OCI-LY3 (cell line): ENCODE measurements at regions not wholly inside any gene's neighbourhood (a gene's known extent, or its start where the extent isn't known, plus 50 kb on each side); places are given as distances from the start of the nearest gene placed in this dataset.

ENCODE experiments used
- H2AFZ ChIP-seq: fragments of 200-600, 300-600 bp; shearing (Covaris generic); 2 replicates; pipeline ENCODE4 v1.6.0; 2014; ENCODE audit warnings: antibody characterized with exemption, low read depth, low read length
- H3K27ac ChIP-seq: fragments of 200-600, 300-600 bp; sonication (generic); 2 replicates; pipeline ENCODE4 v1.5.1; 2014; ENCODE audit warnings: mild to moderate bottlenecking, low read length, moderate library complexity, mixed read lengths
- H3K27me3 ChIP-seq: fragments of 200-600, 300-600 bp; sonication (generic); 2 replicates; pipeline ENCODE4 v1.6.1; 2014; ENCODE audit warnings: low read depth, low read length, mixed read lengths
- H3K36me3 ChIP-seq: fragments of 200-600, 300-600 bp; sonication (generic); replicated peaks from 2 replicates; pipeline ENCODE3; 2014; ENCODE audit warnings: low read depth, low read length, mixed read lengths
- H3K4me1 ChIP-seq: fragments of 300-600, 200-600 bp; sonication (generic); 2 replicates; pipeline ENCODE4 v1.6.1; 2014; ENCODE audit warnings: low read length, mixed read lengths
- H3K4me2 ChIP-seq: fragments of 200-600, 300-600 bp; sonication (generic); 2 replicates; pipeline ENCODE4 v1.6.1; 2014; ENCODE audit warnings: low read length, mixed read lengths
- H3K4me3 ChIP-seq: fragments of 300-600, 200-600 bp; sonication (generic); 2 replicates; pipeline ENCODE4 v1.5.1; 2014; ENCODE audit warnings: antibody characterized with exemption, mild to moderate bottlenecking, low read length, moderate library complexity
- H3K79me2 ChIP-seq: fragments of 300-600, 200-600 bp; shearing (Covaris generic); 2 replicates; pipeline ENCODE4 v1.6.1; 2014; ENCODE audit warnings: mild to moderate bottlenecking, low read length, mixed read lengths
- H3K9ac ChIP-seq: fragments of 300-600, 200-600 bp; shearing (Covaris generic); 2 replicates; pipeline ENCODE4 v1.6.0; 2014; ENCODE audit warnings: mild to moderate bottlenecking, low read length, moderate library complexity
- H3K9me3 ChIP-seq: fragments of 200-600, 300-600 bp; shearing (Covaris generic); 2 replicates; pipeline ENCODE4 v1.6.1; 2014; ENCODE audit warnings: low read length, mixed read lengths; ENCODE audit not compliant: insufficient read depth
- H4K20me1 ChIP-seq: fragments of 200-600, 300-600 bp; sonication (generic); 2 replicates; pipeline ENCODE4 v1.6.1; 2016; ENCODE audit warnings: low read length, mixed read lengths; ENCODE audit not compliant: insufficient read depth
- EZH2phosphoT487 ChIP-seq: fragments of 200-600 bp; shearing (Covaris generic); IDR thresholded peaks from 2 replicates; pipeline ENCODE4 v1.6.1; 2018; ENCODE audit warnings: antibody characterized with exemption, mixed run types, low read depth
- TF ChIP-seq, protein P1 (sequence below): fragments of 200-600, 300-600 bp; sonication (generic); IDR thresholded peaks from 2 replicates; pipeline ENCODE4 v1.5.1; 2014; ENCODE audit warnings: antibody characterized with exemption, low read length, low read depth

DNA sequence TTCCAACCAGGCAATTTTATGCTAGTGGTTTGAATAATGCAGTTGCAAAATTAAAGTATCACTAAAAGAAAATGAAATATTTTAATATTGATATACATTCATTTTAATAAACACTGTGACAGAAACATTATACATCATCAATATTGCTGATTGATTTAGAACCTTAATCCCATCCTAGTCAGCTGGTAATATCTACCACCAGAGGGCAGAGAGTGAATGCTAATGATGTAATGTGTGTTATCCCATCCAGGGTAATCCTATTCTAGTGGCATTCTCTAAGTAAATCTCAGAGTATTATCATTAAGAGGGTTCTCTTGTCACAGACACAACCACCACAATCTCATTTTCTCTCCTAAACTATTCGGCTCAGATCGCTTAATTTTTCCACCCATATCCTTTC, 477.4 kb downstream of the CPS1 start:
- H3K27ac ChIP-seq, result no peak overlapping the region
- no peak overlapping the region for H3K9ac ChIP-seq
- no peaks in the 10 kb centered on the region for H3K27me3 ChIP-seq
- TF ChIP-seq, protein P1, sequence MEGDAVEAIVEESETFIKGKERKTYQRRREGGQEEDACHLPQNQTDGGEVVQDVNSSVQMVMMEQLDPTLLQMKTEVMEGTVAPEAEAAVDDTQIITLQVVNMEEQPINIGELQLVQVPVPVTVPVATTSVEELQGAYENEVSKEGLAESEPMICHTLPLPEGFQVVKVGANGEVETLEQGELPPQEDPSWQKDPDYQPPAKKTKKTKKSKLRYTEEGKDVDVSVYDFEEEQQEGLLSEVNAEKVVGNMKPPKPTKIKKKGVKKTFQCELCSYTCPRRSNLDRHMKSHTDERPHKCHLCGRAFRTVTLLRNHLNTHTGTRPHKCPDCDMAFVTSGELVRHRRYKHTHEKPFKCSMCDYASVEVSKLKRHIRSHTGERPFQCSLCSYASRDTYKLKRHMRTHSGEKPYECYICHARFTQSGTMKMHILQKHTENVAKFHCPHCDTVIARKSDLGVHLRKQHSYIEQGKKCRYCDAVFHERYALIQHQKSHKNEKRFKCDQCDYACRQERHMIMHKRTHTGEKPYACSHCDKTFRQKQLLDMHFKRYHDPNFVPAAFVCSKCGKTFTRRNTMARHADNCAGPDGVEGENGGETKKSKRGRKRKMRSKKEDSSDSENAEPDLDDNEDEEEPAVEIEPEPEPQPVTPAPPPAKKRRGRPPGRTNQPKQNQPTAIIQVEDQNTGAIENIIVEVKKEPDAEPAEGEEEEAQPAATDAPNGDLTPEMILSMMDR, result peak; percentile 54
- no peak for TF ChIP-seq EZH2phosphoT487
- H4K20me1 ChIP-seq, result no peaks in the 10 kb centered on the region
- H3K79me2 ChIP-seq, result no peaks in the 10 kb centered on the region
- H2AFZ ChIP-seq, result no peak overlapping the region
- H3K4me2 ChIP-seq, result no peak overlapping the region
- H3K4me1 ChIP-seq, result peaks cover 3% of the 10 kb centered on the region; the same call in 1 of the 2 replicates
- H3K9me3 ChIP-seq, result no peaks in the 10 kb centered on the region
- H3K36me3 ChIP-seq, result no peaks in the 10 kb centered on the region
- no peak overlapping the region for H3K4me3 ChIP-seq

DNA sequence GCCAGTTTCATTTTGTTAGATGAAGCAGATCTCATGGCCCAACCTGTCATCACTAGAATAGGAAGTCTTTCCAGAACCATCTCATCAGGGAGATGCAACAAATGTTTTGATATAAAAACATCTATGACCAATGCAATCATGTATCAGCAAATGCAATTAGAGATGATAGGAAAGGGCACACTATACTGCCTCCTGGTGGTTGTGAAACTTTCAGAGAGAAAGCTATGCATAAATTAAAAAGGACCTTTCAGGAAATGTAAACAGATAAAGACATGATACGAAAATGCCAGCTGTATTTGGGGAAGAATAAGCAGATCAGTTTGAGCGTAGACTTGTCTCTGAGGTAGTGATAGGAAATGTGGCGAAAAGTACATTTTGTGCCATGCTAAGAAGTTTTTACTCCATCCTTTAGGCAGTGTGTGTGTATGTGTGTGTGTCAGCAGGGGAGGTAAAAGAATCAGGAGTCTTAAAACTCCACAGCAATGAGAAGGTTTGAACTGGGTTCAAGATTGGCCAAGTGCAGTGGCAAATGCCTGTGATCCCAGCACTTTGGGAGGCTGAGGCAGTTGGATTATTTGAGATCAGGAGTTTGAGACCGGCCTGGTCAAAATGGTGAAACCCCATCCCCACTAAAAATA, 479.3 kb downstream of the CPS1 start:
- Histone ChIP-seq H3K79me2 (no peaks in the 10 kb centered on the region), H3K4me3 (no peak overlapping the region), H3K9ac (no peak overlapping the region), H3K27ac (no peak overlapping the region), H3K27me3 (no peaks in the 10 kb centered on the region), H3K9me3 (no peaks in the 10 kb centered on the region), H4K20me1 (no peaks in the 10 kb centered on the region), H3K4me2 (peak overlapping the region; percentile 51), H3K36me3 (no peaks in the 10 kb centered on the region), H3K4me1 (peaks cover 3% of the 10 kb centered on the region; the same call in 1 of the 2 replicates), H2AFZ (peak overlapping the region; percentile 43; the same call in 1 of the 2 replicates)
- TF ChIP-seq EZH2phosphoT487, result no peak
- TF ChIP-seq, protein P1, result peak; percentile 82

DNA sequence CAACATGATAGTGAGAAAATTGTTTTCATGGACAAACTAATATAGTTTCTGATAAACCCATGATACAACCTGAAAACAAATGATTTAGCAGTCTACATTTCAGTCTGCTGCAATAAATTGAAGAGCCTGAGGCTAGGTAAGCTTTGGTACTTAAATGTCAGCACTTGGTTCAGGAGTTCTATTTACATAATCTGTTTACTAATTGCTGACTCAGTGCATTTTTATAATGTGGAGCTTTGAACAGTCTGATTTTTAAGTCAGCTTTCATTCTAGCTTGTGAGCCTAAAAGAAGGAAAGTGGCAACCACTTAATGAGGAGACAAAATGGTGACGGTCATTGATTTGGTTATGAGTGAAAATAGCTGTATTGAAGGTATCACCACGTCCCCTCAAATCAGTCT, 488.6 kb downstream of the CPS1 start:
- Histone ChIP-seq H3K27ac (no peak overlapping the region), H3K9ac (no peak overlapping the region), H4K20me1 (no peaks in the 10 kb centered on the region), H2AFZ (no peak overlapping the region), H3K9me3 (no peaks in the 10 kb centered on the region), H3K4me3 (no peak overlapping the region), H3K27me3 (no peaks in the 10 kb centered on the region), H3K79me2 (no peaks in the 10 kb centered on the region), H3K36me3 (no peaks in the 10 kb centered on the region), H3K4me2 (no peak overlapping the region), H3K4me1 (no peaks in the 10 kb centered on the region)
- TF ChIP-seq, protein P1, result no peak
- TF ChIP-seq EZH2phosphoT487, result no peak

DNA sequence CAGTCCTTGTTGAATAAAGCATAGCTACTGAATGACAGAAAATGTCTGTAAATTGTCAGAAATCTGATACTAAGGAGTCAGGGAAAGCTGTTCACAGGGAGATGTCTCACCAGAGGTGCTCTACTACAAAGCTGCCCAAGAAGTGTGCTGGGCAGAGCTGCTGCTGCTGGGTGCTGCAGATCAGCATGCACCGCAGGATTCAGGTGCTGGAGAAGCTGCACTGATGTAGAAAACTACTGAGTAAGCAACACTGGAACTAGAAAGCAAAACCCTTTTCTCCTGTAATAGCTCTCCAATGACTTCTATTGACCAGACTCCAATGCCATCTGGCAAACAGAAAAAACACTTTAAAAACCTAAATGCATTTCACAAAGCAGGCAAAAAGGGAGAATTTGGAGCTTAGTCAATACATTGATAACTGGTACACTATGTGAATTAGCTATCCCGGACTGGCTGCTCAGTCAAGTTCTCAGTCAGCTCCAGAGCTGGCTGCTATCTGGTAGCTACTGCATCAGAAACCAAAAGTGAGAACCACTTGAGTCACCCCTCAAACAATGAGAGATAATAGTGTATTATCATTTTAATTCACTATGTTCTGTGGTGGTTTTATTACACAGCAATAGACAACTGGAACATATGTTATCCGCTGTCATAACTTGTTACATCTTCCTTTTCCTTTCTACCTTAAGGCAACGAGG, 493.1 kb downstream of the CPS1 start:
- H3K4me3 ChIP-seq, result no peak overlapping the region
- no peaks in the 10 kb centered on the region for H3K36me3 ChIP-seq
- H3K4me2 ChIP-seq, result peak overlapping the region; percentile 23
- no peaks in the 10 kb centered on the region for H3K79me2 ChIP-seq
- no peak overlapping the region for H3K27ac ChIP-seq
- H3K27me3 ChIP-seq, result no peaks in the 10 kb centered on the region
- TF ChIP-seq, protein P1, result no peak
- no peak for TF ChIP-seq EZH2phosphoT487
- H4K20me1 ChIP-seq, result no peaks in the 10 kb centered on the region
- peak overlapping the region; percentile 27; the same call in 1 of the 2 replicates for H2AFZ ChIP-seq
- no peaks in the 10 kb centered on the region for H3K4me1 ChIP-seq
- no peaks in the 10 kb centered on the region for H3K9me3 ChIP-seq
- no peak overlapping the region for H3K9ac ChIP-seq
